A549 (cell line): ENCODE measurements at regions not wholly inside any gene's neighbourhood (a gene's known extent, or its start where the extent isn't known, plus 50 kb on each side); places are given as distances from the start of the nearest gene placed in this dataset.

ENCODE experiments used
- ATAC-seq, 2 experiments: fragments of 200-7000 bp in 1 of 2; fragments of >200 bp in 1 of 2; cut with Nextera tagmentation in 1 of 2; cut with Tn5 transposase in 1 of 2; 3 replicates each; pipeline versions ENCODE4 v1.8.0 to v1.9.1; 2018 to 2020; ENCODE audit warnings: mild to moderate bottlenecking in 1 of 2, moderate library complexity in 1 of 2
- CTCF ChIA-PET: fragments of 300-600 bp; sonication (Branson Sonifier 250); formaldehyde crosslinking; extraction: SDS; loops from one replicate; lab custom pipeline; 2021; ENCODE audit warnings: antibody characterized with exemption, inconsistent platforms; lab: Yijun Ruan, JAX
- POLR2A ChIA-PET: fragments of 350-600 bp; formaldehyde crosslinking; extraction: SDS; loops from one replicate; lab custom pipeline; 2021; ENCODE audit warnings: antibody characterized with exemption, inconsistent platforms; lab: Yijun Ruan, JAX
- DNase-seq, 2 experiments: peaks; one replicate each; pipeline versions ENCODE4 v3.0.0 to v3.0.0-alpha.2; 2011 to 2016; ENCODE audit warnings: low read depth in 1 of 2, low spot score in 1 of 2
- FAIRE-seq: peaks from 2 replicates; lab custom pipeline; 2011; peaks lifted over from hg19 to GRCh38; lab: Jason Lieb, UNC
- H3K27ac ChIP-seq, 2 experiments: fragments of >200 bp; sonication (Bioruptor Twin); formaldehyde crosslinking; 3 replicates each; pipeline ENCODE4 v1.5.1; 2016 to 2017
- H3K4me1 ChIP-seq: fragments of >200 bp; sonication (Bioruptor Twin); formaldehyde crosslinking; 3 replicates; pipeline ENCODE4 v1.6.1; 2016
- H3K4me2 ChIP-seq: fragments of >200 bp; sonication (Bioruptor Twin); formaldehyde crosslinking; 3 replicates; pipeline ENCODE4 v1.6.1; 2016
- H3K4me3 ChIP-seq: fragments of >200 bp; sonication (Bioruptor Twin); formaldehyde crosslinking; 3 replicates; pipeline ENCODE4 v1.5.1; 2016
- H3K9me3 ChIP-seq: fragments of >200 bp; sonication (Bioruptor Twin); formaldehyde crosslinking; 3 replicates; pipeline ENCODE4 v1.6.1; 2016
- BCL3 ChIP-seq: fragments of >200 bp; sonication (Bioruptor Twin); formaldehyde crosslinking; IDR thresholded peaks from 3 replicates; pipeline ENCODE4 v1.6.1; 2016
- BHLHE40 ChIP-seq: IDR thresholded peaks from 2 replicates; pipeline ENCODE4 v1.6.1; 2012; ENCODE audit warnings: low read depth, low read length, inconsistent platforms
- CHD4 ChIP-seq: fragments of 200-600 bp; sonication (generic); IDR thresholded peaks from 2 replicates; pipeline ENCODE4 v1.6.1; 2016; ENCODE audit warnings: antibody characterized with exemption, mild to moderate bottlenecking, borderline replicate concordance
- CTCF ChIP-seq: fragments of >200 bp; sonication (Bioruptor Twin); formaldehyde crosslinking; IDR thresholded peaks from 3 replicates; pipeline ENCODE4 v1.5.1; 2016
- EHMT2 ChIP-seq: fragments of 200-600 bp; sonication (generic); IDR thresholded peaks from 2 replicates; pipeline ENCODE4 v1.6.1; 2016; ENCODE audit warnings: antibody characterized with exemption, low read depth, mild to moderate bottlenecking, moderate library complexity
- FOSL2 ChIP-seq, 2 experiments: fragments of 450-650 bp in 1 of 2; fragments of >200 bp in 1 of 2; sonication (Bioruptor Twin) in 1 of 2; formaldehyde crosslinking; IDR thresholded peaks; 2 replicates each; pipeline versions ENCODE4 v1.5.0 to v1.6.1; 2016 to 2020; ENCODE audit warnings: mild to moderate bottlenecking in 1 of 2, moderate library complexity in 1 of 2
- GATA3 ChIP-seq: IDR thresholded peaks from 2 replicates; pipeline ENCODE4 v1.6.1; 2012; ENCODE audit warnings: borderline replicate concordance
- HDAC2 ChIP-seq: fragments of 200-600 bp; sonication (generic); IDR thresholded peaks from 2 replicates; pipeline ENCODE4 v1.6.1; 2016
- HOXA7 ChIP-seq: fragments of 250-450 bp; sonication (Bioruptor Pico); IDR thresholded peaks from 2 replicates; pipeline ENCODE4 v1.5.0; 2020; ENCODE audit warnings: mild to moderate bottlenecking, moderate library complexity
- KDM1A ChIP-seq: fragments of 200-600 bp; sonication (generic); IDR thresholded peaks from 2 replicates; pipeline ENCODE4 v1.6.1; 2016; ENCODE audit warnings: low read depth, mild to moderate bottlenecking
- KDM5A ChIP-seq: fragments of 200-600 bp; sonication (generic); IDR thresholded peaks from 2 replicates; pipeline ENCODE4 v1.6.1; 2016; ENCODE audit warnings: antibody characterized with exemption, mild to moderate bottlenecking
- MAFK ChIP-seq: fragments of 450-650 bp; IDR thresholded peaks from 2 replicates; pipeline ENCODE4 v1.6.1; 2014; ENCODE audit not compliant: partially characterized antibody
- MAX ChIP-seq: IDR thresholded peaks from 2 replicates; pipeline ENCODE4 v1.6.1; 2012
- NFE2L2 ChIP-seq: fragments of 150-350 bp; conservative IDR thresholded peaks from 2 replicates; pipeline ENCODE4 v1.6.1; 2014; ENCODE audit warnings: low read length
- RARB ChIP-seq: fragments of 250-450 bp; sonication (Bioruptor Pico); IDR thresholded peaks from 2 replicates; pipeline ENCODE4 v1.8.0; 2021; ENCODE audit warnings: mild to moderate bottlenecking, moderate library complexity
- RNF2 ChIP-seq: fragments of 200-600 bp; sonication (generic); IDR thresholded peaks from 2 replicates; pipeline ENCODE4 v1.6.1; 2016; ENCODE audit warnings: low read depth, mild to moderate bottlenecking, antibody characterized with exemption, moderate library complexity, borderline replicate concordance
- SMC3 ChIP-seq: fragments of >200 bp; sonication (Bioruptor Twin); formaldehyde crosslinking; IDR thresholded peaks from 3 replicates; pipeline ENCODE4 v1.6.1; 2018; ENCODE audit warnings: inconsistent platforms
- SREBF2 ChIP-seq: fragments of 450-650 bp; IDR thresholded peaks from 2 replicates; pipeline ENCODE4 v1.6.1; 2014; ENCODE audit warnings: mild to moderate bottlenecking, moderate library complexity
- whole genome bisulfite sequencing: methylation state at CpG from one replicate; pipeline ENCODE4 v1.1.6; 2017; ENCODE audit errors: missing lambda C conversion rate; 5-methylcytosine and 5-hydroxymethylcytosine counted together
- TF ChIP-seq, protein P1 (sequence below): IDR thresholded peaks from 2 replicates; pipeline ENCODE4 v1.6.1; 2012; ENCODE audit warnings: low read depth, borderline replicate concordance
- TF ChIP-seq, protein P2 (sequence below): fragments of 250-450 bp; sonication (Bioruptor Pico); IDR thresholded peaks from 2 replicates; pipeline ENCODE4 v1.5.0; 2021; ENCODE audit warnings: mild to moderate bottlenecking, moderate library complexity, borderline replicate concordance
- TF ChIP-seq, protein P3 (sequence below): fragments of >200 bp; sonication (Bioruptor Twin); formaldehyde crosslinking; IDR thresholded peaks from 2 replicates; pipeline ENCODE4 v1.6.1; 2016

- no peak overlapping the region for H3K4me3 ChIP-seq
- no peak for DNase-seq
- CTCF ChIA-PET = no interaction called here
- POLR2A ChIA-PET = no interaction called here
- no peaks in the 10 kb centered on the region for H3K9me3 ChIP-seq
- no peaks in the 10 kb centered on the region for H3K4me1 ChIP-seq
- no peak overlapping the region for H3K4me2 ChIP-seq
- ATAC-seq = no peak
- TF ChIP-seq HOXA7 (CRISPR knock-in tag) (no peak), GATA3 (no peak), CTCF (no peak), EHMT2 (no peak), MAX (no peak), SMC3 (no peak)
- TF ChIP-seq, protein P1, sequence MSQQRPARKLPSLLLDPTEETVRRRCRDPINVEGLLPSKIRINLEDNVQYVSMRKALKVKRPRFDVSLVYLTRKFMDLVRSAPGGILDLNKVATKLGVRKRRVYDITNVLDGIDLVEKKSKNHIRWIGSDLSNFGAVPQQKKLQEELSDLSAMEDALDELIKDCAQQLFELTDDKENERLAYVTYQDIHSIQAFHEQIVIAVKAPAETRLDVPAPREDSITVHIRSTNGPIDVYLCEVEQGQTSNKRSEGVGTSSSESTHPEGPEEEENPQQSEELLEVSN = no peak
- 0% methylated on average over 1 of the region's 1 CpG for WGBS
- FAIRE-seq = no peak
- no peak overlapping the region for H3K27ac ChIP-seq
These were observed 369.6 kb downstream of the PID1 start for GRCh38 chr2:228901531-228901930.

- no peaks in the 10 kb centered on the region for H3K4me1 ChIP-seq
- no peak overlapping the region for H3K4me3 ChIP-seq
- DNase-seq (no peak), ATAC-seq (no peak), FAIRE-seq (no peak)
- H3K4me2 ChIP-seq = no peak overlapping the region
- H3K9me3 ChIP-seq = no peaks in the 10 kb centered on the region
- H3K27ac ChIP-seq = no peak overlapping the region
- TF ChIP-seq RARB (CRISPR knock-in tag) (no peak), MAFK (peak; percentile 66)
- 4% methylated on average over 1 of the region's 1 CpG for WGBS
- ChIA-PET CTCF (no interaction called here), POLR2A (no interaction called here)
These were observed 392.9 kb downstream of the PID1 start for GRCh38 chr2:228878138-228878537.

DNA sequence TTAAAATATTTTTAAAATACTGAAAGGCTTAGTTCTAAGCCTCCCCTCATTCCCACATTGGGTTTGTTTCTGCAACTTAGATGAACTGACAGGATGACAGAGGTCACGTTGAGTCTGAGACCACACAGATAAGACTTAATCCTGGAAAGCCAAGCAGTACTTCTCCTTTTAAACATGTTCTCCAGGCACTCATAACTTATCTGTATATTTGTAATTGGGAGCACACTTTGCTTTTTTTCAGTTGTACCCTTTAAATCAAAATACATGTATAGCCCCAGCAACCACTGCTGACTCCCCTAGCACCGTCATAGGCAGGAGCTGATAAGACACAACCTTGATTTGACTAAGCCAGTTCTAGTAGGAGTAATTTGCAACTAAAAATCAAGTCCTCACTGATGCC, 394.8 kb downstream of the PID1 start:
- no peaks in the 10 kb centered on the region for H3K9me3 ChIP-seq
- WGBS = 2% methylated on average over 2 of the region's 2 CpGs
- TF ChIP-seq BCL3 = no peak
- TF ChIP-seq, protein P2, sequence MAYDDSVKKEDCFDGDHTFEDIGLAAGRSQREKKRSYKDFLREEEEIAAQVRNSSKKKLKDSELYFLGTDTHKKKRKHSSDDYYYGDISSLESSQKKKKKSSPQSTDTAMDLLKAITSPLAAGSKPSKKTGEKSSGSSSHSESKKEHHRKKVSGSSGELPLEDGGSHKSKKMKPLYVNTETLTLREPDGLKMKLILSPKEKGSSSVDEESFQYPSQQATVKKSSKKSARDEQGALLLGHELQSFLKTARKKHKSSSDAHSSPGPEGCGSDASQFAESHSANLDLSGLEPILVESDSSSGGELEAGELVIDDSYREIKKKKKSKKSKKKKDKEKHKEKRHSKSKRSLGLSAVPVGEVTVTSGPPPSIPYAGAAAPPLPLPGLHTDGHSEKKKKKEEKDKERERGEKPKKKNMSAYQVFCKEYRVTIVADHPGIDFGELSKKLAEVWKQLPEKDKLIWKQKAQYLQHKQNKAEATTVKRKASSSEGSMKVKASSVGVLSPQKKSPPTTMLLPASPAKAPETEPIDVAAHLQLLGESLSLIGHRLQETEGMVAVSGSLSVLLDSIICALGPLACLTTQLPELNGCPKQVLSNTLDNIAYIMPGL (CRISPR knock-in tag) = no peak
- no peak for TF ChIP-seq HDAC2
- TF ChIP-seq CHD4 = no peak
- no peak for TF ChIP-seq SREBF2
- no peak for TF ChIP-seq HOXA7 (CRISPR knock-in tag)
- no peak for TF ChIP-seq CTCF
- no peak for TF ChIP-seq RNF2
- TF ChIP-seq SMC3 = no peak
- no peak for TF ChIP-seq NFE2L2
- no peak for TF ChIP-seq KDM1A
- no peak for TF ChIP-seq BHLHE40
- no peak for TF ChIP-seq FOSL2 (IDR thresholded peaks at IDR 0.05)
- no peak for TF ChIP-seq FOSL2 (CRISPR knock-in tag; IDR thresholded peaks at IDR 0.05)
- no peak for TF ChIP-seq EHMT2
- TF ChIP-seq, protein P3, sequence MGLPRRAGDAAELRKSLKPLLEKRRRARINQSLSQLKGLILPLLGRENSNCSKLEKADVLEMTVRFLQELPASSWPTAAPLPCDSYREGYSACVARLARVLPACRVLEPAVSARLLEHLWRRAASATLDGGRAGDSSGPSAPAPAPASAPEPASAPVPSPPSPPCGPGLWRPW = no peak
- no peak for TF ChIP-seq KDM5A
- no peak for TF ChIP-seq GATA3
- TF ChIP-seq, all 56 proteins: peak for 0
- ATAC-seq (no peak), DNase-seq (no peak), FAIRE-seq (no peak)
- no peak overlapping the region for H3K27ac ChIP-seq
- no peak overlapping the region for H3K4me3 ChIP-seq
- no peak overlapping the region for H3K4me2 ChIP-seq
- no peaks in the 10 kb centered on the region for H3K4me1 ChIP-seq
- ChIA-PET CTCF (no interaction called here), POLR2A (no interaction called here)
